ENCODE measurements at regions not wholly inside any gene's neighbourhood (a gene's known extent, or its start where the extent isn't known, plus 50 kb on each side); places are given as distances from the start of the nearest gene placed in this dataset.

- TF ChIP-seq, protein P1, sequence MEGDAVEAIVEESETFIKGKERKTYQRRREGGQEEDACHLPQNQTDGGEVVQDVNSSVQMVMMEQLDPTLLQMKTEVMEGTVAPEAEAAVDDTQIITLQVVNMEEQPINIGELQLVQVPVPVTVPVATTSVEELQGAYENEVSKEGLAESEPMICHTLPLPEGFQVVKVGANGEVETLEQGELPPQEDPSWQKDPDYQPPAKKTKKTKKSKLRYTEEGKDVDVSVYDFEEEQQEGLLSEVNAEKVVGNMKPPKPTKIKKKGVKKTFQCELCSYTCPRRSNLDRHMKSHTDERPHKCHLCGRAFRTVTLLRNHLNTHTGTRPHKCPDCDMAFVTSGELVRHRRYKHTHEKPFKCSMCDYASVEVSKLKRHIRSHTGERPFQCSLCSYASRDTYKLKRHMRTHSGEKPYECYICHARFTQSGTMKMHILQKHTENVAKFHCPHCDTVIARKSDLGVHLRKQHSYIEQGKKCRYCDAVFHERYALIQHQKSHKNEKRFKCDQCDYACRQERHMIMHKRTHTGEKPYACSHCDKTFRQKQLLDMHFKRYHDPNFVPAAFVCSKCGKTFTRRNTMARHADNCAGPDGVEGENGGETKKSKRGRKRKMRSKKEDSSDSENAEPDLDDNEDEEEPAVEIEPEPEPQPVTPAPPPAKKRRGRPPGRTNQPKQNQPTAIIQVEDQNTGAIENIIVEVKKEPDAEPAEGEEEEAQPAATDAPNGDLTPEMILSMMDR (IDR thresholded peaks at IDR 0.05; ENCODE audit: insufficient read depth, low read depth, low read length), result no peak
- POLR2A ChIA-PET, result no interaction called here
- no peak overlapping the region for H3K4me3 ChIP-seq (ENCODE audit: low read depth, low read length)
- CTCF ChIA-PET, result interaction anchor here (1.0 to 1.2 kb wide), 2 partner anchors 18 to 64 kb away, joined by 3 to 6 read pairs; no protein-coding TSS in a partner anchor
- H3K36me3 ChIP-seq (ENCODE audit: control insufficient read depth, insufficient read depth, low read length), result no peaks in the 10 kb centered on the region
- no peaks in the 10 kb centered on the region for H3K27me3 ChIP-seq (ENCODE audit: control insufficient read depth, insufficient read depth, low read length)
- no peak for DNase-seq (ENCODE audit: low read depth)
Measured at GRCh38 chr4:71167083-71167482, 171.7 kb upstream of the SLC4A4 start.

- H3K36me3 ChIP-seq (ENCODE audit: control insufficient read depth, insufficient read depth, low read length), result no peaks in the 10 kb centered on the region
- DNase-seq (ENCODE audit: low read depth), result no peak
- POLR2A ChIA-PET, result no interaction called here
- TF ChIP-seq, protein P1 (IDR thresholded peaks at IDR 0.05; ENCODE audit: insufficient read depth, low read depth, low read length), result no peak
- no peaks in the 10 kb centered on the region for H3K27me3 ChIP-seq (ENCODE audit: control insufficient read depth, insufficient read depth, low read length)
- H3K4me3 ChIP-seq (ENCODE audit: low read depth, low read length), result no peak overlapping the region
- CTCF ChIA-PET, result no interaction called here
Measured at GRCh38 chr4:71171592-71171991, 167.2 kb upstream of the SLC4A4 start.

- DNase-seq (ENCODE audit: low read depth), result no peak
- ChIA-PET CTCF (no interaction called here), POLR2A (no interaction called here)
- H3K36me3 ChIP-seq (ENCODE audit: control insufficient read depth, insufficient read depth, low read length), result no peaks in the 10 kb centered on the region
- TF ChIP-seq, protein P1 (IDR thresholded peaks at IDR 0.05; ENCODE audit: insufficient read depth, low read depth, low read length), result no peak
- no peak overlapping the region for H3K4me3 ChIP-seq (ENCODE audit: low read depth, low read length)
- no peaks in the 10 kb centered on the region for H3K27me3 ChIP-seq (ENCODE audit: control insufficient read depth, insufficient read depth, low read length)
Measured at GRCh38 chr4:71181332-71181731, 157.5 kb upstream of the SLC4A4 start.

DNA sequence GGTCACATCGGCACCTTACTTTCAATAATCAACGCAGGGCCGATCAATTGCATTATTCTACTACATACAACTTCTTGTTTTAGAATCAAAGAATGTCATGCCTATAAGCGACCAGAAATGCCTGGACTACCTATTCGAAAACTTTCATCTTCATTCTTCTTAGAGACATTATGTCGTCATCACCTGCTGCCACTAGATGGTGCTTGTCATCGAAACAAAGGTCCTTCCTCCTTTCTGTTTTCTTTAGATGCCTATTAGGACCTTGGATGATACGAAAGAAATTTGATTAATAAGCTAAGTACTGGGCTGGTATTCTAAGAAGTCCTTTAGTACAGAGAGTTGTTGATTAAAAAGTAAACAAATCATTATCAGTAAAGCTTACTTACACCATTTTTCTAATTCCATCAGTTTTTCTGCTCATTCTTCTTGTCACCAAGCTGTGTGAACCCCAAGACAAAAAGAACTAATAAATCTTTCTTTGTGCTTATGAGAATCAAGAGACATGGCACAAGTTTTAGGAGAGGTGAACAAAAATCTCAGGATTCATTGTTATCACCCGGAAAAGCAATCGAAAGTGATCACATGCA is 154.5 kb upstream of the SLC4A4 start:
- POLR2A ChIA-PET, result no interaction called here

DNA sequence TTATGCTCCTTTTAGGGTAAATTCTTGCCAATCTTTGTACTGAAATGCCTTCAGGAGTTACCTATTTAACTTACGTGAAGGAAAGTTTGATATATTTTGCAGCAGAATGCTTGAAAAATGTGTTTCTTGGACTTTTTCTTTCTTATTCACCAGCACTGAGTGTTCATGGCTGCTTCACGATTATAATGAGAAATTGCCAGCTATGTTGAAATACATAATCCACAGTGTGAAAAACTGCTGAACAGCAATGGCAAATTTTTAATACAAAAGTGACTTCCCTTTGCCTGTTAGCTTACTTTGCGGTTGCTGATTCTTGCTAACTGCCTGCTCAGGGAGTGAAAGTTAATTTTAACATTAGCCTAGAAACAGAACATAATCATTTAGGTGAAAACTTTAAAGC is 153.8 kb upstream of the SLC4A4 start:
- ChIA-PET CTCF (interaction anchor here (0.6 to 2.3 kb wide), 13 partner anchors 11 to 522 kb away, joined by 3 to 10 read pairs (median 4); no protein-coding TSS in a partner anchor), POLR2A (interaction anchor here (0.6 kb wide), 1 partner anchor 346 kb away, joined by 3 read pairs; no protein-coding TSS in a partner anchor)
- Histone ChIP-seq H3K36me3 (ENCODE audit: control insufficient read depth, insufficient read depth, low read length) (no peaks in the 10 kb centered on the region), H3K27me3 (ENCODE audit: control insufficient read depth, insufficient read depth, low read length) (no peaks in the 10 kb centered on the region), H3K4me3 (ENCODE audit: low read depth, low read length) (no peak overlapping the region)
- TF ChIP-seq, protein P1 (IDR thresholded peaks at IDR 0.05; ENCODE audit: insufficient read depth, low read depth, low read length), result no peak
- no peak for DNase-seq (ENCODE audit: low read depth)

More for the DNA sequence above, 154.5 kb upstream of the SLC4A4 start:
- TF ChIP-seq, protein P1 (IDR thresholded peaks at IDR 0.05; ENCODE audit: insufficient read depth, low read depth, low read length), result peak; percentile 73
- no peaks in the 10 kb centered on the region for H3K36me3 ChIP-seq (ENCODE audit: control insufficient read depth, insufficient read depth, low read length)
- CTCF ChIA-PET, result interaction anchor here (0.5 to 2.3 kb wide), 14 partner anchors 11 to 583 kb away, joined by 3 to 10 read pairs (median 4); no protein-coding TSS in a partner anchor
- no peak for DNase-seq (ENCODE audit: low read depth)
- H3K27me3 ChIP-seq (ENCODE audit: control insufficient read depth, insufficient read depth, low read length), result no peaks in the 10 kb centered on the region
- no peak overlapping the region for H3K4me3 ChIP-seq (ENCODE audit: low read depth, low read length)

All from BJ (cell line).